WTC11 (cell line): ENCODE measurements at regions not wholly inside any gene's neighbourhood (a gene's known extent, or its start where the extent isn't known, plus 50 kb on each side); places are given as distances from the start of the nearest gene placed in this dataset.

Experiments used
- AFF4 ChIP-seq: sonication (generic); formaldehyde crosslinking; IDR thresholded peaks from 2 replicates; pipeline ENCODE4 v1.8.1; 2023; ENCODE audit warnings: mild to moderate bottlenecking, missing genetic modification reagents, borderline replicate concordance
- ATF6 ChIP-seq: sonication (generic); formaldehyde crosslinking; IDR thresholded peaks from 2 replicates; pipeline ENCODE4 v1.8.1; 2023; ENCODE audit warnings: mild to moderate bottlenecking, missing genetic modification reagents
- CBFB ChIP-seq: sonication (generic); formaldehyde crosslinking; IDR thresholded peaks from 2 replicates; pipeline ENCODE4 v1.8.1; 2022; ENCODE audit warnings: mild to moderate bottlenecking, low read depth, missing genetic modification reagents
- ELF4 ChIP-seq: sonication (generic); formaldehyde crosslinking; IDR thresholded peaks from 2 replicates; pipeline ENCODE4 v1.8.1; 2022; ENCODE audit warnings: low read depth, mild to moderate bottlenecking, moderate library complexity, missing genetic modification reagents
- FOXK1 ChIP-seq: sonication (generic); formaldehyde crosslinking; IDR thresholded peaks from 2 replicates; pipeline ENCODE4 v1.8.0; 2022; ENCODE audit warnings: mild to moderate bottlenecking, moderate library complexity, missing genetic modification reagents
- GABPB1 ChIP-seq: sonication (generic); formaldehyde crosslinking; IDR thresholded peaks from 2 replicates; pipeline ENCODE4 v1.8.1; 2023; ENCODE audit warnings: mild to moderate bottlenecking, missing genetic modification reagents
- MXD4 ChIP-seq: fragments of 250-450 bp; sonication (Bioruptor Pico); IDR thresholded peaks from 2 replicates; pipeline ENCODE4 v1.8.0; 2021; ENCODE audit warnings: mild to moderate bottlenecking, moderate library complexity, borderline replicate concordance
- RELA ChIP-seq: sonication (generic); formaldehyde crosslinking; IDR thresholded peaks from 2 replicates; pipeline ENCODE4 v1.8.1; 2022; ENCODE audit warnings: missing genetic modification reagents, mild to moderate bottlenecking, borderline replicate concordance
- ZSCAN18 ChIP-seq: fragments of 250-450 bp; sonication (Bioruptor Pico); IDR thresholded peaks from 2 replicates; pipeline ENCODE4 v2.1.2; 2022; ENCODE audit warnings: mild to moderate bottlenecking, moderate library complexity

GRCh38 chrX:40147971-40148370, 50.2 kb upstream of the BCOR start (continued):
- TF ChIP-seq AFF4 (CRISPR knock-in tag): no peak
- no peak for TF ChIP-seq ZSCAN18 (CRISPR knock-in tag)
- TF ChIP-seq CBFB (CRISPR knock-in tag): no peak
- TF ChIP-seq MXD4 (CRISPR knock-in tag): no peak
- no peak for TF ChIP-seq FOXK1 (CRISPR knock-in tag)
- no peak for TF ChIP-seq GABPB1 (CRISPR knock-in tag)
- TF ChIP-seq RELA: no peak
- TF ChIP-seq ELF4 (CRISPR knock-in tag): no peak
- no peak for TF ChIP-seq ATF6 (CRISPR knock-in tag)
